SKM-1 treated with dmso at 0.1 percent for 144 hours (cell line): ENCODE measurements at regions not wholly inside any gene's neighbourhood (a gene's known extent, or its start where the extent isn't known, plus 50 kb on each side); places are given as distances from the start of the nearest gene placed in this dataset.

Experiments
- DNase-seq: peaks from one replicate; lab custom pipeline; 2025; ENCODE audit not compliant: unreplicated experiment; lab: John Stamatoyannopoulos, UW

DNA sequence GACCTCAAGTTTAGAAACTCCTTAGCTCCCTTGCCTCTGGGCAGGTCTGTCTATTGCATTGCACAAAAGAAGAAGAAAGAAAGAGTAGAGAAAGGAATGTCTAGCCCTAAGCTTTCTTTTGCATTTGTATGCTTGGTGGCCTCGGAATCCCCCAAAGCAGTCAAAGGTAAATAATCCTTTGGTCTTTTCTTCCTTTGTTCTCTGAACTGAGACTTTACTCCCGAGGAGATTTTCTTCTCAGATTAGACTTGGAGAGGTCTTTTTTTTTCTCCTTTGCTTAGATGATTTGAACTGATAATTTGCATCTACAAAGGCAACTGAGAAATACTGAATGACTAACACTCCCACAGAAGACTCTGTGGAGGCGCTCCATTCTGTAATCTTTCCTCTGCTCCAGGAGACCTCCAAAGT, 93.2 kb downstream of the AKR1D1 start:
- DNase-seq: no peak

DNA sequence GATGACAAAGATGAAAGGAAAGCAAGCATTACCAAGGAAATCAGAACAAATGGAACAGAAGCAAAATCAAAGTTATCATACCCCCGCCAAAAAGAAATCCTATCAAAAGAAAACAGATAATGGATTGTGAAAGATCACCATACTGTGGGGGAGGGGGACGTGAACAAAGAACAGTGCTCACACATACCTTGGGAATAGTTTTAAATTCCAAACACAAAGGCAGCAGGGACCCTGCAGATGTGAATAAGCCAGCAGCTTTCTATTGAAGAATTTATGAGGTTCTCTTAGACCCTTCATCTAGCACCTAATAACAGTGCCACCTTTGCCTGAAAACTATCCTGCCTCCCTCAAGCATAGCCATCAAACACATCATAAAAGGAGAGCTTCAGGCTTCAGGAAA, 94.0 kb downstream of the AKR1D1 start:
- no peak for DNase-seq

- no peak for DNase-seq
Measured at GRCh38 chr7:138170959-138171703, 94.9 kb downstream of the AKR1D1 start.

GRCh38 chr7:138173548-138173947, 97.3 kb downstream of the AKR1D1 start:
- no peak for DNase-seq

GRCh38 chr7:138176060-138176459, 99.8 kb downstream of the AKR1D1 start:
- no peak for DNase-seq

DNA sequence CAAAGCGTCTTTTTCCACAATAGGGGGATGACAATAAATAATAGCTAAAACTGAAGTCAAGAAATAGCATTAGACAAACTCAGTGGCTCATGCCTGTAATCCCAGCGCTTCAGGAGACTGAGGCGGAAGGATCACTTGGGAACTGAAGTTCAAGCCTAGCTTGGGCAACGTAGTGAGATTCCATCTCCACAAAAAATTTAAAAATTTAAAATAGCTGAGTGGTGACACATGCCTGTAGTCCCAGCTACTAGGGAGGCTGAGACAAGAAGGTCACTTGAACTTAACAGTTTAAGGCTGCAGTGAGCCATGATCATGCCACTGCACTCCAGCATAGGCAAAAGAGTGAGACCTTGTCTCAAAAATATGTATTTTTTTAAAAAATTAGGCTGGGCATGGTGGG, 107.9 kb downstream of the AKR1D1 start:
- no peak for DNase-seq

- DNase-seq: no peak
Measured at GRCh38 chr7:138185132-138185908, 109.1 kb downstream of the AKR1D1 start.

DNA sequence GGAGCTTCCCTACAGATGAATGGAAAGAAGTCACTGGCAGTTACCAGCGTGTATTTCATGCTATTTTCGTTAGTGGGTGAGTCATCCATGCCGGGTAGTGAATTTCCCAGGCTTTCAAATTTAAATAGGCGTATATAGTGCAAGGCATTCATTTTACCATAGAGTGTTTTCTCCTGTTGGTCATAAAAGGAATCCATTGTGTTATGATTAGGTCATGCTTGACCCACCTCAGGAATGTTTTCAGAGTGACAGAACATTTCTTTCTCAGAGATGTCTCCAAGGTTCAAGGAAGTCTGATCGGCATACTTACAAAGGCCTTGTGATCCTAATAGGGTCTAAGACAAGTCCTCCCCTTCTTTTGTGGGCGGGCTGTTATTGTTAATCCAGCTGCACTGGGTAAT, 110.7 kb downstream of the AKR1D1 start:
- no peak for DNase-seq

- peak; percentile 92 for DNase-seq
Measured at GRCh38 chr7:138188290-138188858, 112.1 kb downstream of the AKR1D1 start.

GRCh38 chr7:138194567-138194966, 118.3 kb downstream of the AKR1D1 start:
- DNase-seq: no peak

GRCh38 chr7:138195151-138195571, 118.9 kb downstream of the AKR1D1 start:
- no peak for DNase-seq

- DNase-seq: peak; percentile 84
Measured at GRCh38 chr7:138196503-138196946, 120.3 kb downstream of the AKR1D1 start.

GRCh38 chr7:138196971-138197896, 121.0 kb downstream of the AKR1D1 start:
- DNase-seq: no peak

DNA sequence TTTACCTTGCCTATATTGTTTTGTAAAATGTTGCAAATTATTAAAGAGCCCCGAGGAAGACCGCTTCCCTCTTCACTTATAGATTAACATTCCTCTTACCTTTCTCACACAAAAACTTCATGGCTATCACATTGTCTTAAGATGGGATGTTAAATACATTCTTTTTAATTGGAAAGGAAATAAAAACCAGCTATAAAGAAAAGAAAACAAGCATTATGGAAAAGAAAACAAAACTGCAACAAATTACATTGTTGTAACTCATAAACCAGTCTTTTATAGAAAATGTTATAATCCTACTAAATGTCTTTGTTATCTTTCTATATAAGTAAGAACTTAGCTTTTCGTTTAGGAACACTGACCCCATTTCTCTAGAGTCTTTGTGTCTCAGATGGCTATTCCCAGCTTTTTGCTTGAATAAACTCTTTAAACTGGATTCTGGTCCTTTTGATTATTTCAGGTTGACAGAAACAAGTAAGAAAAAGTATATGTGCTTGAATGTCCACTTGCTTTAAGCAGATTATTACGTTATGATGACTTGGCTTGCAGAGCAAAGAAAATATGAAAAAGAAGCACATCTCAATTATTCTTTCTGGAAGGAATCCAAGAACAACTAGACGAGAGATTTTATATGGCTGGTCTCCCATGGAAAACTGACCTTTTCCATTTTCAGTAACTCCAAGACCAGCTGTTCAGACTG, 128.2 kb downstream of the AKR1D1 start:
- no peak for DNase-seq

- no peak for DNase-seq
Measured at GRCh38 chr7:138204982-138205298, 128.7 kb downstream of the AKR1D1 start.

GRCh38 chr7:138205614-138206150, 129.4 kb downstream of the AKR1D1 start:
- no peak for DNase-seq

DNA sequence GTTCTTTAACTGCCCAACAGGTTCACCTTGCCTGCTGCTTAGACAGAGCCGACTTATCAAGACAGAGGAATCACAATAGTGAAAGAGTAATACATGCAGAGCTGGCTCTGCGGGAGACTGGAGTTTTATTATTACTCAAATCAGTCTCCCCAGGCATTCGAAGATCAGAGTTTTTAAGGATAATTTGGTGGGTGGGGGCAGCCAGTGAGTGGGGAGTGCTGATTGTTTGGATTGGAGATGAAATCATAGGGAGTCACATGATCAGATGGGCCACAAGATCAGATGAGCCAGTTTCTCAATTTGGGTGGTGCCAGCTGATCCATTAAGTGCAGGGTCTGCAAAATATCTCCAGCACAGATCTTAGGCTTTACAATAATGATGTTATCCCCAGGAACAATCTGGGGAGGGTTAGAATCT, 131.3 kb downstream of the AKR1D1 start:
- no peak for DNase-seq

GRCh38 chr7:138208142-138208570, 131.9 kb downstream of the AKR1D1 start:
- no peak for DNase-seq

GRCh38 chr7:138208864-138209263, 132.6 kb downstream of the AKR1D1 start:
- no peak for DNase-seq

GRCh38 chr7:138212314-138212713, 136.1 kb downstream of the AKR1D1 start:
- DNase-seq: no peak
